Fibroblast of pulmonary artery (primary cell): ENCODE measurements at regions not wholly inside any gene's neighbourhood (a gene's known extent, or its start where the extent isn't known, plus 50 kb on each side); places are given as distances from the start of the nearest gene placed in this dataset.
A peak's percentile ranks its signal among the peaks of the same experiment; 100 is the strongest.

Experiments
- DNase-seq: peaks from one replicate; pipeline ENCODE4 v3.0.0-alpha.2; 2010; ENCODE audit warnings: low read depth
- H3K4me3 ChIP-seq: replicated peaks from 2 replicates; pipeline ENCODE4 v1.5.1; 2011; ENCODE audit warnings: low read depth, mild to moderate bottlenecking, control low read depth, low read length, moderate library complexity
- TF ChIP-seq, protein P1 (sequence below): IDR thresholded peaks from 2 replicates; pipeline ENCODE4 v1.5.1; 2011; ENCODE audit warnings: mild to moderate bottlenecking, control low read depth, low read length, inconsistent platforms; ENCODE audit errors: missing control alignments

DNA sequence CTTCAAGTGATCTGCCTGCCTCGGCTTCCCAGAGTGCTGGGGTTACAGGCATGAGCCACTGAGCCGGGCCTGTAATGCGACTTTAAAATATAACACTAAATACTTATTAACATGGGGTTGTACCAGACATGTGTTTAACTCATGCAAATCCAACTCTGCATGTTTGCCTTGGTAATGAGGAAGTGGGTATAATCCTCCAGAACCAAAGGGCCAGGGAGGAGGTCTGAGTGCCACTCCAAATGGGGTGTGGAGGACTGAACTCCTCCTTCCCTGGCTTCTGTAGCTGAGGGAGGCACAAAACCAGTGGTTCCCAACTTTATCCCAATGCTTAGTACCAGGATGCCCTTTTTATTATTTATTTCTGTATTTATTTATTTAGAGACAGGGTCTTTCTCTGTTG is 61.6 kb upstream of the MED13L start:
- H3K4me3 ChIP-seq = no peak overlapping the region
- no peak for DNase-seq
- TF ChIP-seq, protein P1, sequence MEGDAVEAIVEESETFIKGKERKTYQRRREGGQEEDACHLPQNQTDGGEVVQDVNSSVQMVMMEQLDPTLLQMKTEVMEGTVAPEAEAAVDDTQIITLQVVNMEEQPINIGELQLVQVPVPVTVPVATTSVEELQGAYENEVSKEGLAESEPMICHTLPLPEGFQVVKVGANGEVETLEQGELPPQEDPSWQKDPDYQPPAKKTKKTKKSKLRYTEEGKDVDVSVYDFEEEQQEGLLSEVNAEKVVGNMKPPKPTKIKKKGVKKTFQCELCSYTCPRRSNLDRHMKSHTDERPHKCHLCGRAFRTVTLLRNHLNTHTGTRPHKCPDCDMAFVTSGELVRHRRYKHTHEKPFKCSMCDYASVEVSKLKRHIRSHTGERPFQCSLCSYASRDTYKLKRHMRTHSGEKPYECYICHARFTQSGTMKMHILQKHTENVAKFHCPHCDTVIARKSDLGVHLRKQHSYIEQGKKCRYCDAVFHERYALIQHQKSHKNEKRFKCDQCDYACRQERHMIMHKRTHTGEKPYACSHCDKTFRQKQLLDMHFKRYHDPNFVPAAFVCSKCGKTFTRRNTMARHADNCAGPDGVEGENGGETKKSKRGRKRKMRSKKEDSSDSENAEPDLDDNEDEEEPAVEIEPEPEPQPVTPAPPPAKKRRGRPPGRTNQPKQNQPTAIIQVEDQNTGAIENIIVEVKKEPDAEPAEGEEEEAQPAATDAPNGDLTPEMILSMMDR = no peak

DNA sequence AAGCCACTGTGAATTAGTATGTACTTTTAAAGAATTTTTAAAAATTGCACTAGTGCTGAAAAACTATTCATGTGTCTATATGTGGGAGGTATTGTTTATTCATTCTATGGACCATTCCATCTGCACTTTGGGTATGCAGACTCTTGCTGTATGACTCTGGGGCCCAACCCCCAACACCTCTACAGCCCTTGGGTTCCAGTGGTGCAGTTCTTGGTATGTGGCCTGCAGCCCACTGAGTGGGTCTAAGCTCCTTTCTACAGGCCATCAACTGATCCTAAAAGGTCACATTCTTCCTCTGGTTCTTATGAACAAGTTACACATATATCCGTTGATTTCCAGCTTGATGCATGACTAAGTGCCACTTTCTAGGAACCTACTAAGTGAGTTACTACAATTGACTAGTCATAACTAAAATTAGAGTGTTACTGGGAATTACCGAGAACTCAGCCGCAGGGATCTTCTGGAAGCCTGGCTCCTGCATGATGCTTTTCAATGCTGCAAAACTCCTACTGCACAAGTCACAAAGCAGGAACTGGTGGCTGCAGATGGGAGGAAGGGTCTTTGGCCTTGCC is 62.4 kb upstream of the MED13L start:
- H3K4me3 ChIP-seq = no peak overlapping the region
- no peak for DNase-seq
- TF ChIP-seq, protein P1 = no peak

DNA sequence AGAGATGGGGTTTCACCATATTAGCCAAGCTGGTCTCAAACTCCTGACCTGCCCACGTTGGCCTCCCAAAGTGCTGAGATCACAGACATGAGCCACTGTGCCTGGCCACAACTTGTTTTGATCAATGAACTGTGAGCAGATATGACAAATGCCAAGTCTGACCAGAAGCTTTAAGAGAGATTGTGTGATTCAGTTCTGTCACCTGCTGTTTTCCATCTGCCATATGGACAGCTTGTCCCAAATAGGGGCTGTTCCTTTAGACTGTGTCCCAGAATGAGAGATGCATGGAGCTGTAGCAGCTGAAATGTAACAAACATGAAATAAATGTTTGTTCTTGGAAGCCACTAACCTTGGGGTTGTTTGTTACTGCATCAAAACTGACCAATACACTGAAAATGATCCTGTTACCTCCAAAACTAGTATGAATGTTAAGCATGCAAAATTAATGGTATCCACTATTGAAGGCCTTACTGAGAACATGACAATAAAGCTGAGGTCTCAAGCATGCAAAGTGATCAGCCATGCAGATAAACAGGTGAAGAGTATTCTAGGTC is 65.9 kb upstream of the MED13L start:
- DNase-seq = no peak
- H3K4me3 ChIP-seq = no peak overlapping the region
- TF ChIP-seq, protein P1 = no peak

DNA sequence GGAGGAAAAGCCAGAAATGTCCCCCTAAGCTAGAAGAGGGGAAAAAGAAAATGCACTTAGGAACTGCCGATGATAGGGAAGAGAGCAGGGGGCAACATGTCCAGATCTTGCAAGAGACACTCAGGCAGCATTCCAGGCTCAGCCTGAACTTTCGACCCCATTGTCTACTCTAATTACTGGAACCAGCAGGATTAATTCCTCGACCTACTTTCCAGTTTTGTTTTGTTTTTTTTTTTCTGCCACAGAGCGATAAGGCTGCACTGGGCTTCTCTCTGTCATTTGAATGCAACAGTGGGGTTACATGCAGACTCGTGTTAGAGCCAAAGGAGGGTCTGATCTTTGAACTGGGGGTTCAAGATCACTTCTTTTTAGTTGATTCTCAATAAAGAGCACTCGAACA is 68.7 kb upstream of the MED13L start:
- no peak overlapping the region for H3K4me3 ChIP-seq
- DNase-seq = peak; percentile 26
- TF ChIP-seq, protein P1 = no peak

DNA sequence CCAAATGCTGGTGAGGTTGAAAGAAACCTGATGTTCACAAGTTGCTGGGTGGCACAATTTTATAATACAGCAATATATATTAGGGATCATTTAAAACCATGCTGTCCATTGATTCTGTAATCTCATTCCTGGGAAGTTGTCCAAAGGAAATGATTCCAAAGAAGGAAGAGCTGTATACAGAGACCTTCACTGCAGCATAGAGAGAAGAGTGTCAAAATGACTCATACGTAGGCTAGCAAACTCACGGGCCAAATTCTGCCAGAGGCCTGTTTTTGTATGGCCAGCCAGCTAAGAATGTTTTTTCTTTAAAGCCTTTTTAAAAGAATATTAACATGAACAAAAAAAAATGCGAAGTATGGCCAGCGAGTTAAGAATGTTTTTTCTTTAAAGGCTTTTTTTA is 69.2 kb upstream of the MED13L start:
- H3K4me3 ChIP-seq = no peak overlapping the region
- DNase-seq = peak; percentile 91
- TF ChIP-seq, protein P1 = no peak

DNA sequence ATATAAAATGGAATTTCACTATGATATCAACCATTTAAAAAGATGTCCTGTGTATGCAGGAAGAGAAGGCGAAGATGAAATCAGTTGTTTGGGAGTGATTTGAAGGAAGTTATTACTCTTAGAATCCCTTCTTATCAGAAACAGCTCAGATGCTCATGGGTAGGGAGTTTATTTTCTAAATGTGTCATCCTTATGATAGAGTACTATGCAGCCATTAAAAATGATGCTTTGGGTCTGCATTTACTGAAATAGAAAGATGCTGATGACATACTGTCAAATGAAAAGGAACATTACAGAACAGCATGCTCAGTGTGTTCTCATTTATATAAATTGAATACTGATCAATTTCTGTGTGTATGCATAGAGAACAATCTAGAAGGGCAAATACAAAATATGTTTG is 69.8 kb upstream of the MED13L start:
- DNase-seq = no peak
- TF ChIP-seq, protein P1 = no peak
- H3K4me3 ChIP-seq = no peak overlapping the region

DNA sequence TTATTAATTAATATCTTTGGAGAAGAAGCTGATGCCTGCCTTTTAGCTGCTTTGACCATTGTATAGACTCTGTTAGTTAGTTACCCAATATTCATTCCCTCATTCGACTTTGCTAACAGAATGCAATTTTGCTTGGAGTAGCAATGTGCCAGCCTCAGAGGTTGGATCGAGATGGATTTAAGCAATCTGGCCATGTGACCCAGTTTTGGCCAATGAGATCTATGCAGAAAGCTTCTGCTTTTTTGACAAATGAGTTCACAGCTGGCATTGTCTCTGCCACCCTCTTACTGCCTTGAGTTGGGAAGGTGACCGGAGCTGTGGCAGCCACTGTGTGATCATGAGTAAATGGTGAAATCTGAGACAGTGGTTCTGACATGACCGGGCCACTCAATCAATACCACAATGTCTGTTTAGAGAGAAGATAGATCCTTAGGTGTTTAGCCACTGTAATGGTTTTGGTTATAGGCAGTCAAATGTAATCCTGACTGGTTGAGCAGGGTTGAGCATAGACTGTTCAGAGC is 74.9 kb upstream of the MED13L start:
- TF ChIP-seq, protein P1 = no peak

More for the DNA sequence above, 74.9 kb upstream of the MED13L start:
- no peak for DNase-seq
- no peak overlapping the region for H3K4me3 ChIP-seq
